NCI-H1694 (cell line): ENCODE measurements at regions not wholly inside any gene's neighbourhood (a gene's known extent, or its start where the extent isn't known, plus 50 kb on each side); places are given as distances from the start of the nearest gene placed in this dataset.

Experiments
- DNase-seq: peaks from one replicate; lab custom pipeline; 2025; lab: John Stamatoyannopoulos, UW

- no peak for DNase-seq
These were observed 96.8 kb upstream of the PLET1 start for GRCh38 chr11:112357488-112357887.

- DNase-seq: no peak
These were observed 100.7 kb upstream of the PLET1 start for GRCh38 chr11:112361396-112361795.

- DNase-seq: no peak
These were observed 102.9 kb upstream of the PLET1 start for GRCh38 chr11:112363527-112363926.

- no peak for DNase-seq
These were observed 104.4 kb upstream of the PLET1 start for GRCh38 chr11:112364962-112365481.

- no peak for DNase-seq
These were observed 105.4 kb upstream of the PLET1 start for GRCh38 chr11:112366012-112366411.

- DNase-seq: no peak
These were observed 106.1 kb upstream of the PLET1 start for GRCh38 chr11:112366777-112367176.

- no peak for DNase-seq
These were observed 106.8 kb upstream of the PLET1 start for GRCh38 chr11:112367461-112367860.

GRCh38 chr11:112367895-112368294 is 107.2 kb upstream of the PLET1 start:
- DNase-seq: no peak

- DNase-seq: no peak
These were observed 107.7 kb upstream of the PLET1 start for GRCh38 chr11:112368381-112368780.

- no peak for DNase-seq
These were observed 108.7 kb upstream of the PLET1 start for GRCh38 chr11:112369374-112369773.

- DNase-seq: no peak
These were observed 109.3 kb upstream of the PLET1 start for GRCh38 chr11:112369916-112370315.

GRCh38 chr11:112374486-112375140 is 114.0 kb upstream of the PLET1 start:
- DNase-seq: no peak

- no peak for DNase-seq
These were observed 117.3 kb upstream of the PLET1 start for GRCh38 chr11:112377946-112378345.

- no peak for DNase-seq
These were observed 119.8 kb upstream of the PLET1 start for GRCh38 chr11:112380464-112380863.

- DNase-seq: no peak
These were observed 120.9 kb upstream of the PLET1 start for GRCh38 chr11:112381578-112381977.

GRCh38 chr11:112382561-112382960 is 121.9 kb upstream of the PLET1 start:
- DNase-seq: no peak

- DNase-seq: no peak
These were observed 127.8 kb upstream of the PLET1 start for GRCh38 chr11:112388496-112388895.

- DNase-seq: no peak
These were observed 130.4 kb upstream of the PLET1 start for GRCh38 chr11:112391086-112391485.

- DNase-seq: no peak
These were observed 132.2 kb upstream of the PLET1 start for GRCh38 chr11:112392904-112393303.

- DNase-seq: no peak
These were observed 133.6 kb upstream of the PLET1 start for GRCh38 chr11:112394304-112394703.

- DNase-seq: no peak
These were observed 135.4 kb upstream of the PLET1 start for GRCh38 chr11:112396076-112396475.

GRCh38 chr11:112398798-112399478 is 138.3 kb upstream of the PLET1 start:
- DNase-seq: no peak

- no peak for DNase-seq
These were observed 139.9 kb upstream of the PLET1 start for GRCh38 chr11:112400476-112401014.
